Fibroblast of peridontal ligament (primary cell): ENCODE measurements at regions not wholly inside any gene's neighbourhood (a gene's known extent, or its start where the extent isn't known, plus 50 kb on each side); places are given as distances from the start of the nearest gene placed in this dataset.
A peak's percentile ranks its signal among the peaks of the same experiment; 100 is the strongest.
"Not testable (repeated sequence)": the region's sequence is repeated elsewhere in the genome, so short reads cannot be mapped to it uniquely, and the experiment has no call there.

Experiments used
- DNase-seq: peaks from one replicate; pipeline ENCODE4 v3.0.0-alpha.2; 2010; ENCODE audit errors: extremely low read depth

DNA sequence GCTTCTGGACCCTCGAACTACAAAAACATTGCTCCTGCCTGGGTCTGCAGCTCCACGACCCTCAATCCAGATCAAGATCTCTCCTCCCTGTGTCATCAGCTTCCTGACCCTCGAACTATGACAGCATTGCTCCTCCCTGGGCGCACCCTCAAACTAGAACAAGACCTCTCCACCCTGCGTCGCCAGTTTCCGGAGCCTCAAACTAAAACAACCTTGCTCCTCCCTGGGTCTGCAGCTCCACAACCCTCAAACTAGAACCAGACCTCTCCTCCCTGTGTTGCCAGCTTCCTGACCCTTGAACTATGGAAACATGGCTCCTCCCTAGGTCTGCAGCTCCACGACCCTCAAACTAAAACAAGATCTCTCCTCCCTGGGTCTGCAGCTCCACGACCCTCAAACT is 339.7 kb upstream of the SULF2 start:
- no peak for DNase-seq

DNA sequence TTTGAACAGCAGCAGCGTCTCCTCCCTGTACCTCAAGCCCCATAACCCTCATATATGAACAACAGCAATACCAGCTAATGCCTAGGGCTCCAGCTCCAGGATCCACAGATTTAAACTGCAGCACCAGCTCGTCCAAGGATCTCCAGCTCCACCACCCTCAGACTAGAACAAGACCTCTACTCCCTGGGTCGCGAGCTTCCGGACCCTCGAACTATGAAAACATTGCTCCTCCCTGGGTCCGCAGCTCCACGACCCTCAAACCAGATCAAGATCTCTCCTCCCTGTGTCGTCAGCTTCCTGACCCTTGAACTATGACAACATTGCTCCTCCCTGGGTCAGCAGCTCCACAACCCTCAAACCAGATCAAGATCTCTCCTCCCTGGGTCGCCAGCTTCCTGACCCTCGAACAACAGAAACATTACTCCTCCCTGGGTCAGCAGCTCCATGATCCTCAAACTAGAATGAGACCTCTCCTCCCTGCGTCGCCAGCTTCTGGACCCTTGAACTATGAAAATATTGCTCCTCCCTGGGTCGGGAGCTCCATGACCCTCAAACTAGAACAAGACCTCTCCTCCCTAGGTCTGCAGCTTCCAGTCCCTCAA is 339.0 kb upstream of the SULF2 start:
- no peak for DNase-seq

DNA sequence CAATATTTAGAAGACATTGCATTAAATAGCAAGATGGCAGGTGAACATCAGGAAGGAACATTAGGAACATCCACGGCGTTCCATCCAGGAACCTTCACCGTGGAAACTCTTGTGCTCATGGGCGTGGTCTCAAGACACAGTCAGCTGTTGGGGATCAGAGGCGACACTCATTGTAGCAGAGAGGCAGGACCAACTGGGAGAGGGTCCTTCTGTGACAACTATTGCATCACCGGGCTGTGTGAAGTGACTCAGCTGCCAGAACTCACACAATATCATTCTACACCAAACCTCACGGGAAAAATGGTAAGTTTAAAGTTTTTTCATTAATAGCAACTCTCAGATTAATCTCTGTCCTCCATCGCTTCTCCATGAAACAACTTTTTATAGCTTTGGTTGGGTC is 334.8 kb upstream of the SULF2 start:
- DNase-seq = no peak

DNA sequence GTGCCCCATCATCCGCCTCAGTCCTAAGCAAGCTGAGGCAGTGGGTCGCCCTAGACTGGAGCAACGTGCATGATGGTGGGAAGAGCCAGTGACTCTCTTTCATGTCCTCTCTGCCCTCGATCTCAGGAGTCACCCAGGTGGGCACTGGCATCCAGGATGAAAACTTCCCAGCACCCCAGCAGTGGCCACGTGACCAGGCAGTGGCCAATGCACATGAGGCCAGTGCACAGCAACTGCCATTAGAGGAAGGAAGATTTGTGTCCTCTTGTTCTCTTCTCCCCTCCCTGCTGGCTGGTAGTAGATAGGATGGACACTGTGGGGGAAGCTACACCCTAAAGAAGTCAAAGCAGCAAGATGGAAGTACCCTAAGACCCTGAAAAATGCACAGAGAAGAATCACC is 334.1 kb upstream of the SULF2 start:
- not testable (repeated sequence) for DNase-seq

DNA sequence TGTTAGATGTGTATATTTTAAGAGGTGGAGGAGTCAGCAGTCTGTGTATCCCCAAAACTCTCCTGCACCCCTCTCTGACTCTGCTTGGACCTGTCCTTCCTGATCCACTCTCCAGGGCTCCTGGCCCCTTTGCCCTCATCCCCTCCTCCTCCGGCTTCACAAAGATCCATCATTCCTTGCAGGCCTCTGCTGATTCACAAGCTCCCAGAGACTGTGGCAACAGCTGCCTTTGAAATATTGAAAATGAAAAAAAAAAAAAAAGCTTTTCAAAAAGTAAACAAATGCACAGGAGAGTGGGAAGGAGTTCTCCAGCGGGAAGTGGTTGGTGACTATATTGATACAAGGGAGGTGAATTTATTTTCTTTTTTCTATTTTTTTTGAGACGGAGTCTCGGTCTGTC is 330.2 kb upstream of the SULF2 start:
- no peak for DNase-seq

DNA sequence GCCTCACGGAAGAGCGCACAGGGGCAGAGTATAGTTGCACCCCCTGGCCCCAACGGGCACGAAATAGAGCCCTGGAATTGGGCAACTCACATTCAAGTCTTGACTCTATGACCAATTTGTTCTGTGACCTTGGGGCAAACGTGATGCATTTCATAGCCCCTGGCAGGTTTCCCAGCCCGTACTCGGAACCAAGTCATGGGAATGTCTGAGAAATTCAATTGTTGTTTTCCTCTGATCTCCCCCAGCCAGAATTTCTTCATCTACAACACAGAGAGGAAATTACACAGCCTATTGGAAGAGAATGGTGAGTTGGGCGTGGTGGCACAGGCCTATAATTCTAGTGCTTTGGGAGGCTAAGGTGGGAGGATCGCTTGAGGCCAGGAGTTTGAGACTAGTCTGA is 322.3 kb upstream of the SULF2 start:
- DNase-seq = no peak

DNA sequence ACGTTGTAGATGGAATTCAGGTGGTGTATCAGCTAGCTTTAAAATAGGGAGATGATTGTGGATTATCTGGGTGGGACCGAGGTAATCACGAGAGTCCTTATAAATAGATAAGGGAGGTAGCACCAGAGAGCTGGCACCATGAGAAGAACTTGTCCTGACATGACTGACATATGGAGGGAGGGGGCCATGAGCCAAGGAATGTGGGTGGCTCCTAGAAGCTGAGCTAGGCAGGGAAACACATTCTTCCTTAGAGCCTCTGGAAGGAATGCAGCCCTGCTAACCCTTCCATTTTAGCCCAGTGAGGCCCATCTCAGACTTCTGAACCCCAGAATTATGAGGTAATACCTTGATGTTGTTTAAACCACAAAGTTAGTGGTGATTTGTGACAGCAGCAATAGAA is 321.1 kb upstream of the SULF2 start:
- DNase-seq = no peak

DNA sequence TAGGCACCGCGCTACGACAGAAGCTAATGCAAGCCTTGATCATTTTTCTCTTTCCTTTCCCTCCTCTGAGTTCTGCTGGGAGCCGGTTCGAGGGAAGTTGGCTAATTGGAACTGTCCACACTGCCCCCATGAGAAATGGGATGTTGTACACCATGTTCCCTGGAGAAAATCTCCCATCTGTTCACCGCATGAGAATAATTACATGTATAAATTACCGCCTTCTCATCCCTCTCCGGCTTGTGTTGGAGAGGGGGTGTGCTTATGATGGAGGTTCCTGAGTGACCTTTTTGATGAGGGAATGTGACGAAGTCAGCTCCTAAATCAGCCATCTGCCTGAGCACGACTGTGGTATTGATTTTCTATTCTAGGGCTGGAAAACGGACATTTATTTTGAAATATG is 320.2 kb upstream of the SULF2 start:
- DNase-seq = no peak

DNA sequence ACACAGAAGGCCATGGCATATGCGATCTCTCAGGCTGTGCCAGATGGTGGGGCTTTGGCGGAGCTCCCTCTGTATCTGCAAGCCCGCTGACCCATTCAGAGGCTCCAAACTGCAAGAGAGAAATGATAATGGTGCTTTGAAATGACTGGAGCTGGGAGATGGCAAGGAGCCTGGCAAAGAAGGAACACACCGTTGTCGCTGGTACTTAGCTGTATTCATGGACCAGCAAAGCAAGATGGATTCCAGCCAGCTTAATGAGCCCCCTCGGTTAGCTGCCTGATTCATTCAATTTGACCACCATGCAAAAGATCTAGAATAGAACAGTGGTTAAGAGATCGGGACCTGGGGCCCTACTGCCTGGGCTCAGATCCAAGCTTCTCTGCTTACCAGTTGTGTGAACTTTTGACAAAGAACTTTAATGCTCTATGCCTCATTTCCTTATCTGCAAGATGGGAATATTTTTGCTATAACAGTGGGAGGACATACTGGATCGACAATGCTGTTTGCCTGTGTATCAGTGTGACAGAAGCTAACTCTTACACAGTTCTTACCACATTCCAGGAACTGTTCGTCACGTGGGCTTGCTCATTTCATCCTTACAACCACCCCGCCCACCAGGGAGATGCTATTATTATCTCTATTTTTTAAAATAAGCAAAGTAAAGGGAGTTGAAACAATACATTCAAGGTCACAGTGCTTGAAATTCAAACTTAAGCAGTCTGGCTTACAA is 317.8 kb upstream of the SULF2 start:
- no peak for DNase-seq

DNA sequence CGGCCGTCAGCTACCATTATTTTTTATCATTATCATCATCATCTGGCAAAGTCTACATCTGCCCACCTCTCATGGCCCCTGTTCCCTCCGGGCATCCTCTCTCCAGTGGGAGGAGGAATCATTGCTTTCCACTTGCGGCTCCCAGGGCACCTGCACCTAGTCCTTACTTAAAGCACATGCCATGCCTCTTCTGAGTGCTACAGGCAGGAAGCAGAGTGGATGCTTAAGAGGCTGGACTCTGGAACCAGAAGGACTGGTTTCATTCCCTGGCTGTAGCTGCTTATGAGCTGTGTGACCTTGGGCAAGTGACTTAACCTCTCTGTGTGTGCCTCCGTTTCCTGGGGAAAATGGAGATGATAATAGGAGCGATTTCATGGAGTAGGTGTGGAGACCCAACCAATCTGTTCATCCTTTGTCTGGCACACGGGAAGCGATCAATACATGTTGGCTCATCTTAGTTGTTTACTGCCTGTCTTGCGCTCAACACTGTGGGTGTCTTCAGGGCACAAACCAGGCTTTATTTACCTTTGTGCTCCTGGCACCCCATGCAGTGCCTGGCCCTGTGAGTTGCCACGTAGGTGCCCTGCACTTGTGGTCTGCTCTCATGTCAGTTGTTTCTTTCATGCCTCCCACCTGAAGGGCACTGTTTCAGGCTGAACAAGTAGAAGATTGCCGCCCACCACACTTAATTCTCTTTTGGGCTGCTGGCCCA is 317.0 kb upstream of the SULF2 start:
- no peak for DNase-seq

DNA sequence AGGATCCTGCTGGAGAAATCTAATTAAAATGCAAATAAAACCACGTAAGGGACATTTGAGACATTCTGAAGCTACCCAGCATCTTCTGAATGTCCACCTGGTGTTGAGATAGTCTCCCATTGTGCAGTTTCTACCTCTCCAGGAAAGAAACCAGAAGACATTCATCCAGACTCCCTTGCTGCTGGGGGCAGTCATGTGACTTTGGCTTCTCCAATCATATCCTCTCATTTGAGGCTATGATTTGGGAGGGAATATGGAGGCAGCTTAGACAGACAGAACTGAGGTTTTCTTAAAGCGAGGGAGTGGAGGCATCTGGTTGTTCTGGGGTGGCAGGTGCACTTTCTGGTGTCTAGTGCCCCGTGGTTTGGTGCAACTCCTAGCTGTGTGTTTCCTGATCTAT is 315.2 kb upstream of the SULF2 start:
- DNase-seq = no peak

DNA sequence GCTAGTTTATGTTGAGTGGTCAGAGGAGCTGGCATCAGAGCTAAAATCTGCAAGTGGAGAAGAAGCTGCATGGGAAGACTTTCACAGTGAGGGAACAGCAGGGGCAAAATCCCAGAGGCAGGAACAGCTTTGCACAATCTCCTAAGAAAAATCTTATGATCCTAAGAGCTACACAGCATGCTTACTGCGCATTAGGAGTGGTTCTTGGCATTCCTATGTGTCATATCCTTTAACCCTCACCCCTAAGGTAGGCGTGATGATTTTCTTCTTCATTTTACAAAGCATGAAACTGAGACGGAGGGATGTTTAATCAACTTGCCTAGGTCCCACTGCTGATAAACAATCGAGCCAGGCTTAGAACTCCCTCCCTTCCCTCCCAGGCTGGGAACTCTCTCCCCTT is 313.6 kb upstream of the SULF2 start:
- DNase-seq = peak; percentile 2

DNA sequence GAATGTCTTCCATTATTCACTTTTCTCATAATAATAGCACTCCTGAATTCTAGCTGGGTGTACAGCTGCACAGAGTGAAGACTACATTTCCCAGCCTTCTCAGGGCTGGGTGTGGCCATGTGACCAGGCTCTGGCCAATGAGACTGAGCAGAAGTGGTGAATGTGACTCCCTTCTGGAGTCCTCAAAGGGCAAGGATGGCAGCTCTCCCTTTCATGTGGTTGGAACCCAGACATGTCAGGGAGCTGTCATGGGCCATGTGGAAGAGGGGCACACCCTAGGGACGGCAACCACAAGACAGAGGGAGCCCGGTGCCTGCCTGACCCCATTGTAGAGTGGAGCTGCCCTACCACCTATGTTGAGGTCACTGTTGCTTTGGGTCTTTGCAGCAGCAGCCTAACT is 312.8 kb upstream of the SULF2 start:
- no peak for DNase-seq

DNA sequence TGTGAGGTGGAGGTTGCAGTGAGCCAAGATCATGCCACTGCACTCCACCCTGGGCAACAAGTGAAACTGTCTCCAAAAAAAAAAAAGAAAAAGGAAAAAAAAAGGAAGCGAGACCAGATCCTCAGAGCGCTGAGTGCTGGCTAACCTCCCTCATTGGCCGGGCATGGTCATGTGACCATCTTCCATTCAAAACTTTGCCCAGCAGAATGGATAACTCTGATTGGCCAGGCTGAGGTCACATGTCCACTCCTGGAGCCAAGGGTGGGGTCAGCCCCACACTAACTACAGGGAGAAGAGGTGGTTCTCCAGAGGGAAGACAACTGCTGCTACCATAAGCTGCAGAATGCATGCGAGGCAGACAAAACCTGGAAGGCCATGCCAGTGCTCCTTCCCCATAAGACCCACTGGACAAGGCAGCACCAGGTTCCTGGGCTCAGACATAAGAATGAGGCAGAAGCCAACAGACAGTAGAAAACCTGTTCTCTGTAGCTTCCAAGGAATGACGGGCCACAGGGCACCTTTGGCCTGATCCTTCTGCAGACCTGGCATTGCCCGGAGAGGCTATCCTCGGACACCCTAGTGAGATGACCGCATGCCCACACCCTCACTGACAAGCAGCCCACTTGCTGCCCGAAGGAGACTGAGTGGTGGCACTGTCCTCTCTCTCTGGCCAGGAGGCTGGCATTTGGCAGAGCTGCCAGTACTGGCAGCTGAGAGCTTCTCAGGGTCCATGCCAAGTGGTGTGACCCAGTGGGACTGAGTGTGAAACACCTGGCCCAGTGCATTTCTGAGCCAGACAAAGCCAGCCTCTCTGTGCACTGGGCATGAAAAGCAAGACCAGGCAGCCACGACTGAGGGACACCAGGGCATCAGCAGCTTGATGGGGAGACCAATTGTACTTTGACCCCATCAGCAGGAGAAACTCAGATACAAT is 311.9 kb upstream of the SULF2 start:
- no peak for DNase-seq

DNA sequence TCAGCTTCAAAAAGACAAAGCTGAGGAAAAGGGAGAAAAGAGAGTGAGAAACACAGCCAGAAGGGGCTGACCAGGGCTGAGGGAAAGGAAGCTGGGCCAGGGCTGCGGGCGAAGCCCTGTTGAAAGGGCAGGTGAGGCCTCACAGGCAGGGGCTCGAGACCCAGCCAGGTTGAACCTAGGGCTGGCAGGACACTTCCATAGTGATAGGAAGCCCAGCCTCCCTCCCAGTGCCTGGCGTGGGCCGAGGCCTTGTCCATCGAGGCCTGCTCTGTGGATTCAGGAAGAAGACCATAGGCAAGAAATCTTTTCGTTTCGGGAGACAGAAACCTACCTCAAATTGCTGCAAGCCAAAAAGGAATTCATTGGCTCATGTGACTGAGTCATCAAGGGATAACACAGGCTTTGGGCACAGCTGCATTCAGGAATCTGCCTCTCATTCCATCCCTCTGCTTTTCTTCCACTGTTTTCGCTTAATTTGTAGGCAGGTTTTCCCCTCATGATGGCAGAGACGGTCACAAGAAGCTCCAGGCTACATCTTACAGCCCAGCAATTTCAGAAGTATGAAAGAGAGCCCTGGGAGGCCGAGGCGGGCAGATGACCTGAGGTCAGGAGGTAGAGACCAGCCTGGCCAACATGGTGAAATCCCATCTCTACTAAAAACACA is 311.1 kb upstream of the SULF2 start:
- no peak for DNase-seq

DNA sequence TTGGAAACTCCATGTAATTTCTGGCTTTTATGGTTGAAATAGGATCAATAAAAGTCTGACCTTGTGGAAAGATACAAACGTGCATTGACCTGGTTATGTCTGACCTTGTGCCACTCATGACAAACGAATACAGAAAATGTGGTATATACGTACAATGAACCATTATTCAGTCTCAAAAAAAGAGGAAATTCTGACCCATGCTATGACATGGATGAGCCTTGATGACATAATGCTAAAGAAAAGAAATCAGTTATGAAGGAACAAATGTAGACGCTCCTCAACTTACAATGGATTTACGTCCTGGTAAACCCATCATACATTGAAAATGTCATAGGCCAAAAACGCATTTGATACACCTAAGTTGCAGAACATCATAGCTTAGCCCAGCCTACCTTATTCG is 309.7 kb upstream of the SULF2 start:
- DNase-seq = no peak

DNA sequence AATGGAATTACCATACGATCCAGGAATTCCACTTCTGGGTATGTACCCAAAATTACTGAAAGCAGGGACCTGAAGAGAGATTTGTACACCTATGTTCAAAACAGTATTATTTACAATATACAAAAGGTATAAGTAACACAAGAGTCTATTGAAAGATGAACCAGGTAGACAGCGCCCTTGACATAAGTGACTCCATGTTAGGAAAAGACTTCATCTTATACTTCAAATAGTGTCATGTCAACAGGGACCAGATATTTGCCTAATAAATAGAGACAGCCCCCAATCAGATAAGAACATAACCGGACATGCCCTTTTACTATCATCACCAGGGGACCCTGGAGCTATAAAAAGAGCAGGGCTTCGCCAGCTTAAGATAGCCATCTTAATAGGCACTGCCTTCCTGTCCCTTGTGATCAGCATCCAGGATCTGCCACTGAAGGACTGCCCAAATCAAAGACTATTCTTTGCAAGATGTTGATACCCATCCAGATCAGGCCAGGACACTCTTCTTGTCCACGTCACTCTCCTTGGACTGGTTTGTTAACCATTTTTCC is 309.0 kb upstream of the SULF2 start:
- no peak for DNase-seq

DNA sequence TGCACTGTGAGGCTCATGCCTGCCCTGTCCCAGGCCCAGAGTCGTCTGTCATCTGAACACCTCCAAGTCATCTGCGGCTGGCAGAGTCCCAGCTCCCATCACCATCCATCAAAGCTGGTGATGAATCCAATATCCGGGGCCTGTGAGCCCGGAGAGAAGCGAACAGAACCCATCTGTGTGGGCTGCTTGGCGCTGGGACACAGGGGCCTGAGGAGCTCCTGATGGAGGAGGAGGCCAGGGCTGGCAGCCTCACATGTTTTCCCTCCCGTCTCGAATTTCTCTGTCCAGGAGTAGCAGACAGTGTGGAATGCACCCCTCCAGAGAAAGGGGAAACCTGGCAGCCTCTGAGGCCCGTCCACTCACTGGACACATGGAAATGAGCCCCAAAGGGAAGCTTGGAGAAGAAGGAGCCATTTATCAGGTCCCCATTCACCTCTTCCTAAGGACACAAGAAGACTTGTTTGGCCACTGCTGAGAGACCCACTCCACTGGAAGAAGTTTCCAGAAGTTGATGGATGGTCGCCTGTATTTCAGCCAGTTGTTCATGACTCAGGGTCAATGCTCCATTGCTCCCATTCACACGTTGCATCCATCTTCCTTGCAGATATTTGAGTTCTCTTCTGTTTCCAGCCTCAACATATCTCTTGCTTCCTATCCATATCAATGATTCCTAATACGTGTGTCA is 307.5 kb upstream of the SULF2 start:
- no peak for DNase-seq

DNA sequence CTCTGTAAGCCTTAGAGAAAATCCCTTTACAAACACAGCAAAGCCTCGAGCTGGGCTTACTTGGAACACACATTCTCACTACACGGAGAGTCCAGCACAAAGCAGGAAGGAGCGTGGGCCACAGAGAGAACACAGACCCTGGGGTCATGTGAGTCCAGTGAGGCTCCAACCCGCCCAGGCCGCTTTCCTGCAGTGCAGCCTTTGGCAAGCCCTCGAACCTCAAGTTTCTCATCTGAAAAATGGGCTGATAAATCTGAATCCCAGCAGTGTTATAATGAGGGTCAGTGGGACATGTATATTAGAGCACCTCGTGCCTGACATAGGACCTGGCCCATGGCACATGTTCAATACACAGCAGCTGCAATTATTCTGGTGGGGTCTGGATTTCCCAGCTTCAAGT is 305.5 kb upstream of the SULF2 start:
- DNase-seq = no peak

DNA sequence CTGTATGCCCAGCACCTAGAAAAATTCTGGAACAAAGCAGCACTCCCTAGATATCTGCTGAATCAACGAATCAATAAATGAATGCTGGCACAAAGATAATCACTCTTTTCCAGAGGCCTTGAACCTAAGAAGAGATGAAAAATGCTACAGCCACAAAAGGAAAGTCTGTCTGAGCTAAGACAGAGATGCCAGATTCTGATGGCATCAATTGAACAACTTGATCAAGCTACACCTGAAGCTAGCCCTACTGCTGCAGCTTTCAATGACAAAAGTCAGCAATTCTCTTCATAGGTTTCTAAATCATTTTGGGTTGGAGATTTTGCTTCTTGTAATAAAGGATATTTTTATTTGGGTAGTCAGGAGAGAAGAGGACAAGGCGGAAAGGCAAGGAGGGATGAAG is 305.0 kb upstream of the SULF2 start:
- no peak for DNase-seq

DNA sequence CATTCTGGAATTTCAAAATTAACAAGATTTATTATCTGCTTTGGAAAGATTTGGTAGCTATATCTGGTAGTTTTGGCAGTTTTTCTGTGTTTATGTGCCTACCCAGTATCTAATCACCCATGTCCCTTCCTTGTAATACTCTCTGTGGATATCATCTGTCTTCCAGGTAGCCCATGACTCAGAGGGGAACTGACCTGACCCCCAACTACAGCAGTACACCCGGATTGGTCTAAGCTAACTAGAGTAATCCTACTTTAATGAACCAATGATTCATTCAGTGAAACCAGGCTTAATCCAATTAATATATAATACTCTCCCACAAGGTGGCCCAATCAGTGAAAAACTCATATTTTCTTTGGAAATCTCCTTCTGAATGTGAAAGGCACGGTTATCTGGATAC is 295.3 kb upstream of the SULF2 start:
- no peak for DNase-seq
